Loucy (cell line): ENCODE measurements at regions not wholly inside any gene's neighbourhood (a gene's known extent, or its start where the extent isn't known, plus 50 kb on each side); places are given as distances from the start of the nearest gene placed in this dataset.
A peak's percentile ranks its signal among the peaks of the same experiment; 100 is the strongest.

Experiments used
- H2AFZ ChIP-seq: fragments of 200-600 bp; sonication (generic); 2 replicates; pipeline ENCODE4 v1.6.0; 2016; ENCODE audit warnings: antibody characterized with exemption, mild to moderate bottlenecking, low read length, moderate library complexity
- H3F3A ChIP-seq: fragments of 200-600 bp; 2 replicates; pipeline ENCODE4 v1.6.0; 2016; ENCODE audit warnings: antibody characterized with exemption, low read depth, mild to moderate bottlenecking
- H3K27me3 ChIP-seq: fragments of 200-600 bp; sonication (generic); 2 replicates; pipeline ENCODE4 v1.6.1; 2014; ENCODE audit warnings: low read length, mild to moderate bottlenecking; ENCODE audit not compliant: insufficient read depth, poor library complexity, severe bottlenecking
- H3K36me3 ChIP-seq: fragments of 200-600 bp; sonication (generic); 2 replicates; pipeline ENCODE4 v1.6.1; 2016; ENCODE audit warnings: low read length; ENCODE audit not compliant: insufficient read depth
- H3K4me1 ChIP-seq: fragments of 200-600 bp; sonication (generic); 2 replicates; pipeline ENCODE4 v1.5.1; 2014; ENCODE audit warnings: low read length, mild to moderate bottlenecking; ENCODE audit not compliant: insufficient read depth, poor library complexity, severe bottlenecking
- H3K4me2 ChIP-seq: fragments of 200-600 bp; sonication (generic); 2 replicates; pipeline ENCODE4 v1.6.0; 2014; ENCODE audit warnings: antibody characterized with exemption, low read length, low read depth, mild to moderate bottlenecking; ENCODE audit not compliant: poor library complexity, severe bottlenecking
- H3K4me3 ChIP-seq: fragments of 200-600 bp; sonication (generic); 2 replicates; pipeline ENCODE4 v1.5.1; 2014; ENCODE audit warnings: low read length, mild to moderate bottlenecking, mixed read lengths; ENCODE audit not compliant: poor library complexity, severe bottlenecking
- H3K79me2 ChIP-seq: fragments of 200-600 bp; sonication (generic); 2 replicates; pipeline ENCODE4 v1.6.1; 2014; ENCODE audit warnings: low read length; ENCODE audit not compliant: insufficient read depth
- H3K9ac ChIP-seq: fragments of 200-600 bp; sonication (generic); 2 replicates; pipeline ENCODE4 v1.6.0; 2014; ENCODE audit warnings: mild to moderate bottlenecking, low read depth, low read length, moderate library complexity; ENCODE audit not compliant: poor library complexity, severe bottlenecking
- H3K9me2 ChIP-seq: fragments of 200-600 bp; sonication (generic); replicated peaks from 2 replicates; pipeline ENCODE4 v1.6.1; 2016; ENCODE audit warnings: low read depth, low read length, mixed read lengths
- H3K9me3 ChIP-seq: fragments of 200-600 bp; sonication (generic); 2 replicates; pipeline ENCODE4 v1.6.1; 2014; ENCODE audit warnings: mild to moderate bottlenecking, antibody characterized with exemption, low read length, low read depth; ENCODE audit not compliant: insufficient read depth
- H4K20me1 ChIP-seq: fragments of 200-600 bp; sonication (generic); 2 replicates; pipeline ENCODE4 v1.6.0; 2014; ENCODE audit warnings: antibody characterized with exemption, low read length, mild to moderate bottlenecking; ENCODE audit not compliant: insufficient read depth, poor library complexity, severe bottlenecking
- EZH2phosphoT487 ChIP-seq: fragments of 200-600 bp; IDR thresholded peaks from 2 replicates; pipeline ENCODE4 v1.6.1; 2018; ENCODE audit warnings: antibody characterized with exemption, mild to moderate bottlenecking, moderate library complexity, borderline replicate concordance
- TF ChIP-seq, protein P1 (sequence below): fragments of 200-600 bp; sonication (generic); conservative IDR thresholded peaks from 2 replicates; pipeline ENCODE4 v1.5.1; 2014; ENCODE audit warnings: mild to moderate bottlenecking, antibody characterized with exemption, low read length

DNA sequence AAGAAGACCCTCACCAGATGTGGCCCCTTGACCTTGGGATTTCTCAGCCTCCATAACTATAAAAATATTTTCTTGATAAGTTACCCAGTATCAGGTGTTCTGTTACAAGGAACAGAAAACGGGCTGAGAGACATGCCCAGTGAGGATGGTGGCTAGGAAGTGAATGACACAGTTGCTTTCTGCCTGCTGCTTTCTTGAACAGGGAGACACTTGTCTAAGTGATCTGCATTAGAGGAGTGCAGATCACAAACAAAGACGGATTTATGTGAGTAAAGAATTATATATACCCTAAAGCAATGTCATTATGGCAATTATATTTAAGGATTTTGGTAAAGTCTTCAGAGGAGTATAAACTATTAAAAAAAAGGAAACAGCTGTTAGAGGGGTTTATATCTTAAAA, 169.2 kb upstream of the AHR start:
- Histone ChIP-seq H3K9me3 (no peaks in the 10 kb centered on the region), H3K79me2 (no peaks in the 10 kb centered on the region), H3K27me3 (no peaks in the 10 kb centered on the region), H3K4me2 (no peak overlapping the region), H3K9me2 (no peaks in the 10 kb centered on the region), H3F3A (no peaks in the 10 kb centered on the region), H3K9ac (no peak overlapping the region), H3K4me3 (no peak overlapping the region), H3K4me1 (peaks cover 15% of the 10 kb centered on the region), H2AFZ (no peak overlapping the region), H3K36me3 (no peaks in the 10 kb centered on the region), H4K20me1 (no peaks in the 10 kb centered on the region)
- TF ChIP-seq EZH2phosphoT487, result no peak
- TF ChIP-seq, protein P1, sequence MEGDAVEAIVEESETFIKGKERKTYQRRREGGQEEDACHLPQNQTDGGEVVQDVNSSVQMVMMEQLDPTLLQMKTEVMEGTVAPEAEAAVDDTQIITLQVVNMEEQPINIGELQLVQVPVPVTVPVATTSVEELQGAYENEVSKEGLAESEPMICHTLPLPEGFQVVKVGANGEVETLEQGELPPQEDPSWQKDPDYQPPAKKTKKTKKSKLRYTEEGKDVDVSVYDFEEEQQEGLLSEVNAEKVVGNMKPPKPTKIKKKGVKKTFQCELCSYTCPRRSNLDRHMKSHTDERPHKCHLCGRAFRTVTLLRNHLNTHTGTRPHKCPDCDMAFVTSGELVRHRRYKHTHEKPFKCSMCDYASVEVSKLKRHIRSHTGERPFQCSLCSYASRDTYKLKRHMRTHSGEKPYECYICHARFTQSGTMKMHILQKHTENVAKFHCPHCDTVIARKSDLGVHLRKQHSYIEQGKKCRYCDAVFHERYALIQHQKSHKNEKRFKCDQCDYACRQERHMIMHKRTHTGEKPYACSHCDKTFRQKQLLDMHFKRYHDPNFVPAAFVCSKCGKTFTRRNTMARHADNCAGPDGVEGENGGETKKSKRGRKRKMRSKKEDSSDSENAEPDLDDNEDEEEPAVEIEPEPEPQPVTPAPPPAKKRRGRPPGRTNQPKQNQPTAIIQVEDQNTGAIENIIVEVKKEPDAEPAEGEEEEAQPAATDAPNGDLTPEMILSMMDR, result no peak

DNA sequence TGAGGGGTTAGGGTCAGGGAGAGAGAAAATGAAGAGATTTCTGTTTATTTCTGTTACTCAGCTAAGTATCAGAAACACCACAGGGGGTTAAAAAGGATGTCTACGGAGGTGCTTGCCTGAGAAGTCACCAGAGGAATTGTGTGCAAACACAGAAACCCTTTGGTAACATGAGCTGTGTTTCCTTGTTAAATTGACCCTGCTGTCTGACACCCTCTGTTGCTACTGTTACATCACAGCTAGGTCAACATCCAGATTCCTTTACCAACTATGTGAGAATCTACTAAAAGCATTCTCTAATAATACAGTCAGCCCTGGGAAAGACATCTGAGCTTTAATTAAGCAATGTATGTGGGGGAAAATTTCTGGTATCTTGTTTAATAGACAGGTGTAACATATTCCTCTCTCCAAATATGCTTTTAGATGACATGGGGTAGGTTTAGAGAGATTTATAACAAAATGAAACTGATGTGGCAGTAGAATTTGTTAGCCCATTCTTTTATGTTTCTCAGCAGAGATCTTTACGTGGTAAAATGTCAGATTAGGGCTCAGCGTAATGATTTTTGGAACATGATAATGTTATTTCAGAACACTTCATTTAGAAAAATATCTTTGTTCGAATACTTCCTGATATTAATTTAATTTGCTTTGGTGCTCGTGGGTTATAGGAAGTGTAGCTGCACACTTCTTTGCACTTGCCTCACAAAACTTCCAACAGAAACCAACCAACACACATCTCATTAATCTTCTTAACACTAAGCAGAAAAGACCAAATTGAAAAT, 168.0 kb upstream of the AHR start:
- Histone ChIP-seq H3F3A (no peaks in the 10 kb centered on the region), H2AFZ (peak overlapping the region; percentile 56), H4K20me1 (no peaks in the 10 kb centered on the region), H3K4me1 (peaks cover 22% of the 10 kb centered on the region), H3K9me3 (no peaks in the 10 kb centered on the region), H3K36me3 (no peaks in the 10 kb centered on the region), H3K4me3 (no peak overlapping the region), H3K27me3 (no peaks in the 10 kb centered on the region), H3K9me2 (no peaks in the 10 kb centered on the region), H3K9ac (no peak overlapping the region), H3K4me2 (peak overlapping the region; percentile 17), H3K79me2 (no peaks in the 10 kb centered on the region)
- no peak for TF ChIP-seq EZH2phosphoT487
- TF ChIP-seq, protein P1, result no peak

DNA sequence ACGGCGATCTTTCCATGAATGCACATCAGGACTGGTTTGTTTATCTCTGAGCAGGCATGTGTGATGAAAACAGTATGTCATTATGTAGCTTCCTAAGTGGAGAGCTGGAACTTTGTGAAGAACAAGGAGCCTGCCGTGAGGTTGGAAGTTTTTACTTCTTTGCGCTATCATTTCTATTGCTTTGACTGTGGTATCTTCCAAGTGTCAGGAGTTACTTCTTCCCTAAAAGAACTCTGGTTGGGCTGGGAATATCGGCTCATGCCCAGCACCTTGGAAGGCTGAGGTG, 167.4 kb upstream of the AHR start:
- Histone ChIP-seq H3K9me3 (no peaks in the 10 kb centered on the region), H3K4me3 (no peak overlapping the region), H4K20me1 (no peaks in the 10 kb centered on the region), H3K27me3 (no peaks in the 10 kb centered on the region), H3K9me2 (no peaks in the 10 kb centered on the region), H2AFZ (peak overlapping the region; percentile 56), H3K36me3 (no peaks in the 10 kb centered on the region), H3K4me1 (peaks cover 22% of the 10 kb centered on the region), H3K4me2 (peak overlapping the region; percentile 17), H3K79me2 (no peaks in the 10 kb centered on the region), H3K9ac (no peak overlapping the region), H3F3A (no peaks in the 10 kb centered on the region)
- TF ChIP-seq EZH2phosphoT487, result no peak
- TF ChIP-seq, protein P1, result no peak
